ENCODE measurements at regions not wholly inside any gene's neighbourhood (a gene's known extent, or its start where the extent isn't known, plus 50 kb on each side); places are given as distances from the start of the nearest gene placed in this dataset.

GRCh38 chr5:141747152-141748141, 65.4 kb upstream of the ARAP3 start:
- no peak for TF ChIP-seq EZH2 (IDR thresholded peaks at IDR 0.05; ENCODE audit: low read length, missing control alignments)
- no peak for TF ChIP-seq CTCF (conservative IDR thresholded peaks at IDR 0.05 in 1 of 2, IDR thresholded peaks at IDR 0.05 in 1 of 2; ENCODE audit: low read depth in 1 of 2, low read length in 2 of 2)
- no peaks in the 10 kb centered on the region for H3K4me1 ChIP-seq (ENCODE audit: control insufficient read depth, extremely low read depth, insufficient read depth, low read length)
- H3K4me2 ChIP-seq (ENCODE audit: extremely low read depth, insufficient read depth, low read length) = no peak overlapping the region
- H3K27ac ChIP-seq (ENCODE audit: insufficient read depth, low read length) = no peak overlapping the region
- H3K36me3 ChIP-seq (ENCODE audit: control insufficient read depth, insufficient read depth, low read length) = no peaks in the 10 kb centered on the region
- H3K9me3 ChIP-seq (ENCODE audit: control insufficient read depth, insufficient read depth, low read depth, low read length) = no peaks in the 10 kb centered on the region
- no peaks in the 10 kb centered on the region for H4K20me1 ChIP-seq (ENCODE audit: control insufficient read depth, extremely low read depth, insufficient read depth, low read length)
- H2AFZ ChIP-seq (ENCODE audit: low read length) = no peak overlapping the region
- H3K9ac ChIP-seq (ENCODE audit: insufficient read depth, low read length) = no peak overlapping the region
- H3K4me3 ChIP-seq (replicated peaks in 1 of 4; ENCODE audit: control extremely low read depth in 1 of 4, insufficient read depth in 1 of 4, low read depth in 3 of 4, low read length in 4 of 4) = no peak overlapping the region
- DNase-seq (ENCODE audit: low read depth in 2 of 2) = peak; percentile 46 to 50
- peaks cover 13% of the 10 kb centered on the region for H3K27me3 ChIP-seq (ENCODE audit: control insufficient read depth, insufficient read depth, low read length)
- no peaks in the 10 kb centered on the region for H3K79me2 ChIP-seq (ENCODE audit: control insufficient read depth, insufficient read depth, low read length)

GRCh38 chr5:141746395-141746794, 64.4 kb upstream of the ARAP3 start:
- Histone ChIP-seq H4K20me1 (ENCODE audit: control insufficient read depth, extremely low read depth, insufficient read depth, low read length) (no peaks in the 10 kb centered on the region), H3K9me3 (ENCODE audit: control insufficient read depth, insufficient read depth, low read depth, low read length) (no peaks in the 10 kb centered on the region), H3K27me3 (ENCODE audit: control insufficient read depth, insufficient read depth, low read length) (peaks cover 12% of the 10 kb centered on the region), H3K4me3 (replicated peaks in 1 of 4; ENCODE audit: control extremely low read depth in 1 of 4, insufficient read depth in 1 of 4, low read depth in 3 of 4, low read length in 4 of 4) (no peak overlapping the region), H2AFZ (ENCODE audit: low read length) (no peak overlapping the region), H3K36me3 (ENCODE audit: control insufficient read depth, insufficient read depth, low read length) (no peaks in the 10 kb centered on the region), H3K27ac (ENCODE audit: insufficient read depth, low read length) (no peak overlapping the region), H3K79me2 (ENCODE audit: control insufficient read depth, insufficient read depth, low read length) (no peaks in the 10 kb centered on the region), H3K9ac (ENCODE audit: insufficient read depth, low read length) (no peak overlapping the region), H3K4me1 (ENCODE audit: control insufficient read depth, extremely low read depth, insufficient read depth, low read length) (no peaks in the 10 kb centered on the region), H3K4me2 (ENCODE audit: extremely low read depth, insufficient read depth, low read length) (no peak overlapping the region)
- TF ChIP-seq EZH2 (IDR thresholded peaks at IDR 0.05; ENCODE audit: low read length, missing control alignments) (no peak), CTCF (conservative IDR thresholded peaks at IDR 0.05 in 1 of 2, IDR thresholded peaks at IDR 0.05 in 1 of 2; ENCODE audit: low read depth in 1 of 2, low read length in 2 of 2) (no peak)
- no peak for DNase-seq (ENCODE audit: low read depth in 2 of 2)

- no peaks in the 10 kb centered on the region for H3K36me3 ChIP-seq (ENCODE audit: control insufficient read depth, insufficient read depth, low read length)
- DNase-seq (ENCODE audit: low read depth in 2 of 2) = no peak
- peaks cover 12% of the 10 kb centered on the region for H3K27me3 ChIP-seq (ENCODE audit: control insufficient read depth, insufficient read depth, low read length)
- H2AFZ ChIP-seq (ENCODE audit: low read length) = no peak overlapping the region
- no peaks in the 10 kb centered on the region for H3K9me3 ChIP-seq (ENCODE audit: control insufficient read depth, insufficient read depth, low read depth, low read length)
- H4K20me1 ChIP-seq (ENCODE audit: control insufficient read depth, extremely low read depth, insufficient read depth, low read length) = no peaks in the 10 kb centered on the region
- no peaks in the 10 kb centered on the region for H3K79me2 ChIP-seq (ENCODE audit: control insufficient read depth, insufficient read depth, low read length)
- H3K4me3 ChIP-seq (replicated peaks in 1 of 4; ENCODE audit: control extremely low read depth in 1 of 4, insufficient read depth in 1 of 4, low read depth in 3 of 4, low read length in 4 of 4) = no peak overlapping the region
- H3K4me1 ChIP-seq (ENCODE audit: control insufficient read depth, extremely low read depth, insufficient read depth, low read length) = no peaks in the 10 kb centered on the region
- H3K9ac ChIP-seq (ENCODE audit: insufficient read depth, low read length) = no peak overlapping the region
- no peak overlapping the region for H3K4me2 ChIP-seq (ENCODE audit: extremely low read depth, insufficient read depth, low read length)
- no peak overlapping the region for H3K27ac ChIP-seq (ENCODE audit: insufficient read depth, low read length)
- no peak for TF ChIP-seq EZH2 (IDR thresholded peaks at IDR 0.05; ENCODE audit: low read length, missing control alignments)
- TF ChIP-seq CTCF (conservative IDR thresholded peaks at IDR 0.05 in 1 of 2, IDR thresholded peaks at IDR 0.05 in 1 of 2; ENCODE audit: low read depth in 1 of 2, low read length in 2 of 2) = no peak
Measured at GRCh38 chr5:141745390-141745789, 63.4 kb upstream of the ARAP3 start.

Data from fibroblast of lung (primary cell).